ENCODE measurements at regions not wholly inside any gene's neighbourhood (a gene's known extent, or its start where the extent isn't known, plus 50 kb on each side); places are given as distances from the start of the nearest gene placed in this dataset.

- TF ChIP-seq CTCF (IDR thresholded peaks at IDR 0.05; ENCODE audit: low read depth, low read length): no peak
- TF ChIP-seq POLR2A (IDR thresholded peaks at IDR 0.05; ENCODE audit: extremely low read depth, insufficient read length): no peak
- no peak for TF ChIP-seq MAX (IDR thresholded peaks at IDR 0.05; ENCODE audit: low read depth, low read length)
These were observed 533.3 kb downstream of the SOCS6 start for GRCh38 chr18:70822117-70822516.

Measured in NB4 (cell line).